HEK293T (cell line): ENCODE measurements at regions not wholly inside any gene's neighbourhood (a gene's known extent, or its start where the extent isn't known, plus 50 kb on each side); places are given as distances from the start of the nearest gene placed in this dataset.

ENCODE experiments used
- CTCF ChIA-PET: fragments of 350-600 bp; formaldehyde crosslinking; extraction: SDS; loops from one replicate; lab custom pipeline; 2021; ENCODE audit warnings: antibody characterized with exemption, inconsistent platforms; lab: Yijun Ruan, JAX
- POLR2A ChIA-PET: fragments of 350-600 bp; formaldehyde crosslinking; extraction: SDS; loops from one replicate; lab custom pipeline; 2020; ENCODE audit warnings: antibody characterized with exemption, inconsistent platforms; lab: Yijun Ruan, JAX
- DNase-seq: peaks from one replicate; pipeline ENCODE4 v3.0.0; 2012; ENCODE audit warnings: mixed read lengths; ENCODE audit errors: extremely low spot score
- ARNT ChIP-seq: fragments of 450-650 bp; IDR thresholded peaks from 2 replicates; pipeline ENCODE4 v1.6.1; 2017; ENCODE audit warnings: mild to moderate bottlenecking
- BHLHE40 ChIP-seq: fragments of 450-650 bp; IDR thresholded peaks from 2 replicates; pipeline ENCODE4 v1.6.1; 2016; ENCODE audit warnings: mild to moderate bottlenecking, moderate library complexity, borderline replicate concordance
- CTBP1 ChIP-seq: fragments of 450-650 bp; IDR thresholded peaks from 2 replicates; pipeline ENCODE4 v1.6.1; 2016; ENCODE audit warnings: borderline replicate concordance
- ELF4 ChIP-seq: fragments of 450-650 bp; IDR thresholded peaks from 2 replicates; pipeline ENCODE4 v1.6.1; 2017; ENCODE audit warnings: antibody characterized with exemption
- FOXA1 ChIP-seq: fragments of 450-650 bp; IDR thresholded peaks from 2 replicates; pipeline ENCODE4 v1.6.1; 2016; ENCODE audit warnings: mild to moderate bottlenecking
- FOXK2 ChIP-seq: fragments of 450-650 bp; IDR thresholded peaks from 2 replicates; pipeline ENCODE4 v1.6.1; 2016; ENCODE audit warnings: mild to moderate bottlenecking
- FOXM1 ChIP-seq: fragments of 450-650 bp; IDR thresholded peaks from 2 replicates; pipeline ENCODE4 v1.6.1; 2017; ENCODE audit warnings: mild to moderate bottlenecking, borderline replicate concordance
- HDGF ChIP-seq: fragments of 450-650 bp; IDR thresholded peaks from 2 replicates; pipeline ENCODE4 v1.6.1; 2017; ENCODE audit warnings: antibody characterized with exemption, borderline replicate concordance
- L3MBTL2 ChIP-seq: fragments of 450-650 bp; conservative IDR thresholded peaks from 2 replicates; pipeline ENCODE4 v1.6.1; 2016; ENCODE audit warnings: mild to moderate bottlenecking
- LEF1 ChIP-seq: fragments of 450-650 bp; IDR thresholded peaks from 2 replicates; pipeline ENCODE4 v1.6.1; 2017; ENCODE audit warnings: mild to moderate bottlenecking, borderline replicate concordance
- NFRKB ChIP-seq: fragments of 450-650 bp; IDR thresholded peaks from 2 replicates; pipeline ENCODE4 v1.6.1; 2016; ENCODE audit warnings: mild to moderate bottlenecking, moderate library complexity
- SP1 ChIP-seq: fragments of 450-650 bp; IDR thresholded peaks from 2 replicates; pipeline ENCODE4 v1.6.1; 2017
- SUZ12 ChIP-seq: fragments of 450-650 bp; IDR thresholded peaks from 2 replicates; pipeline ENCODE4 v1.6.1; 2016; ENCODE audit warnings: mild to moderate bottlenecking
- TARDBP ChIP-seq: fragments of 450-650 bp; IDR thresholded peaks from 2 replicates; pipeline ENCODE4 v1.6.1; 2016
- ZNF384 ChIP-seq: fragments of 450-650 bp; IDR thresholded peaks from 2 replicates; pipeline ENCODE4 v1.6.1; 2016
- TF ChIP-seq, protein P1 (sequence below): fragments of 450-650 bp; IDR thresholded peaks from 2 replicates; pipeline ENCODE4 v1.6.1; 2016

DNA sequence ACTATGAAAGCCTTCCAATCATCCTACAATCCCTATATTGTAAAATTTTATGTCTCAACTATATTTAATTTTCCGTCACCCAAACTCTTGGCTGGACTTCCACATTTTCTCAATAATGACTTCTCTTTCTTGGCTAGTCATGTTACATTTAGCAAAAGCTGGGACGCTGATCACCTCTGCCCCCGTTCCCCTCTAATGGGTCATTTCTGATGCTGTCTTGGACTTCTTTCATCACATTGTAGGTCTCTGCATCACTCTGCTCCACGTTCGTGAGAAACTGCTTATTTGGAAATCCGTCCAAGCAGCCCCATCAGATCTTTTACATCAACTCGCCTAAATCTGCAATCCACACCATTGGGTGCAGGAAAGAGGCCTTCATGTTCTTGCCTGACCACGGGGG is 203.8 kb downstream of the MYLK4 start:
- POLR2A ChIA-PET, result no interaction called here
- TF ChIP-seq TARDBP (no peak), ARNT (no peak), SP1 (no peak), NFRKB (no peak), FOXM1 (no peak), HDGF (no peak), FOXK2 (no peak), BHLHE40 (no peak), LEF1 (no peak), ZNF384 (no peak), FOXA1 (no peak), ELF4 (no peak), CTBP1 (no peak), L3MBTL2 (no peak), SUZ12 (no peak)
- TF ChIP-seq, protein P1, sequence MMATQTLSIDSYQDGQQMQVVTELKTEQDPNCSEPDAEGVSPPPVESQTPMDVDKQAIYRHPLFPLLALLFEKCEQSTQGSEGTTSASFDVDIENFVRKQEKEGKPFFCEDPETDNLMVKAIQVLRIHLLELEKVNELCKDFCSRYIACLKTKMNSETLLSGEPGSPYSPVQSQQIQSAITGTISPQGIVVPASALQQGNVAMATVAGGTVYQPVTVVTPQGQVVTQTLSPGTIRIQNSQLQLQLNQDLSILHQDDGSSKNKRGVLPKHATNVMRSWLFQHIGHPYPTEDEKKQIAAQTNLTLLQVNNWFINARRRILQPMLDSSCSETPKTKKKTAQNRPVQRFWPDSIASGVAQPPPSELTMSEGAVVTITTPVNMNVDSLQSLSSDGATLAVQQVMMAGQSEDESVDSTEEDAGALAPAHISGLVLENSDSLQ, result no peak

GRCh38 chr6:2545383-2546038 is 205.2 kb downstream of the MYLK4 start:
- CTCF ChIA-PET, result interaction anchor here (0.7 to 0.8 kb wide), 2 partner anchors 89 to 1277 kb away, joined by 3 to 4 read pairs; no protein-coding TSS in a partner anchor

More for the DNA sequence above, 203.8 kb downstream of the MYLK4 start:
- CTCF ChIA-PET, result no interaction called here
- DNase-seq, result no peak

DNA sequence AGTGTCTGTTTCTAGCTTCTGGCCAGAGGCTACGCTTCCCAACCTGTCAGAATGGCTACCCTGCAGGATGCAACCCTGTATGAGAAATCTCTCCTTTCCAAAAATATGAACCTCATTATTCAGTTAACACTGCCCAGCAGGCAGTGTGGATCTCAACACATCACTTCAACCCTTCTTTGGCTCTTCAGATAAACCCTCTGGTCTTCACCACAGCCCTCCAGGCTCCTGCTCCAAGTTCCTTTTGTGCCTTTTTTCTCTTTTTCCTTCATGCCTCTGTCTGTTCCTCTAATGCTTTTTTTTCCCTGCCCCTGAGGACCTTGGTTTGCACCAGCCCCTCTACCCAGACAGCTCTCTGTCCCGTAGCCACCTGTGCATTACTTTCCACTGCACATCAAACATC is 207.4 kb downstream of the MYLK4 start:
- POLR2A ChIA-PET, result no interaction called here
- CTCF ChIA-PET, result no interaction called here
- TF ChIP-seq HDGF, result no peak
- TF ChIP-seq FOXA1, result no peak
- no peak for TF ChIP-seq BHLHE40
- DNase-seq, result no peak

More at GRCh38 chr6:2545383-2546038, 205.2 kb downstream of the MYLK4 start:
- TF ChIP-seq ZNF384 (no peak), SP1 (no peak)
- DNase-seq, result no peak
- POLR2A ChIA-PET, result no interaction called here

GRCh38 chr6:2542858-2543218 is 207.9 kb downstream of the MYLK4 start:
- no peak for TF ChIP-seq LEF1
- TF ChIP-seq, protein P1, result no peak
- no peak for TF ChIP-seq ARNT
- TF ChIP-seq ZNF384, result no peak
- no peak for TF ChIP-seq FOXA1
- no peak for TF ChIP-seq ELF4
- no peak for TF ChIP-seq SP1
- no peak for TF ChIP-seq FOXM1
- no peak for TF ChIP-seq TARDBP
- TF ChIP-seq NFRKB, result no peak
- TF ChIP-seq CTBP1, result no peak
- no peak for TF ChIP-seq FOXK2
- no peak for TF ChIP-seq BHLHE40
- TF ChIP-seq L3MBTL2, result no peak
- no peak for TF ChIP-seq HDGF
- no peak for TF ChIP-seq SUZ12
- ChIA-PET POLR2A (no interaction called here), CTCF (no interaction called here)
- no peak for DNase-seq

DNA sequence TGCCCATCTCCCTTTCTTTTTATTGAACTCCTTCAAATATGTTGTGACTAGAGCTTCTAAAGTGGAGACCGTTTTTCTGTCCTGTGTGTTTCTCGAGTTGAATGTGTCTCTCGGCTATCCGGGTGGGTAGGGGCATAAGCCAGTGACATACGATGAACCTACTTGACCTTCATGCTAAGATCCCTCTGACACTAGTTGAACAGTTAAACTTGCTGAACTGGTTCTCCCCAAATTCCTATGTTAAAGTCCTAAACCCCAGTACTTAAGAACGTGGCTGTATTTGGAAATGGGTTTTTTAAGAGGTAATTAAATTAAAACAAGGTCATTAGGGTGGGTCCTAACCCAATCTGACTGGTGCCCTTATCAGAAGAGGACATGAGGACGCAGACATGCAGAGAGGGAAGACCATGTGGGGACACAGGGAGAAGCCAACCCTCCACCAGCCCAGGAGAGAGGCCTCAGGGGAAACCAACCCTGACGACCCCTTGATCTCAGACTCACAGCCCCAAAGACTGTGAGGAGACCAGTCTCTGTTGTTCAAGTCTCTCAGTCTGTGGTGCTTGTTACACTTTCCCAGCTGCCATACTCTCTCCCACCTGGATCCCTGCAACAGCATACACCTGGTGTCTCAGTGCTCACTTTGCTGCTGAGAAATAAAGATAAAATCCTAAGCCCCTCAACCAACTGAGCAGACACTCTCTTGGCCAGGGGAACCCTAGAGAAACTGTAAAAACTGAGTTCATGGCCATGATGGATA is 208.4 kb downstream of the MYLK4 start:
- TF ChIP-seq FOXM1 (no peak), CTBP1 (no peak)
- no peak for DNase-seq
- POLR2A ChIA-PET, result no interaction called here
- CTCF ChIA-PET, result no interaction called here

GRCh38 chr6:2536451-2536850 is 214.3 kb downstream of the MYLK4 start:
- DNase-seq, result no peak
- ChIA-PET POLR2A (no interaction called here), CTCF (no interaction called here)
- TF ChIP-seq, protein P1, result no peak
- TF ChIP-seq ELF4, result no peak
- no peak for TF ChIP-seq FOXA1
- TF ChIP-seq TARDBP, result no peak
- TF ChIP-seq ZNF384, result no peak
- no peak for TF ChIP-seq L3MBTL2
- no peak for TF ChIP-seq CTBP1
- no peak for TF ChIP-seq SUZ12
- TF ChIP-seq LEF1, result no peak
- TF ChIP-seq SP1, result no peak
- no peak for TF ChIP-seq ARNT
- no peak for TF ChIP-seq FOXK2
- no peak for TF ChIP-seq HDGF
- no peak for TF ChIP-seq FOXM1
- no peak for TF ChIP-seq NFRKB
- no peak for TF ChIP-seq BHLHE40
